H9 (cell line): ENCODE measurements at regions not wholly inside any gene's neighbourhood (a gene's known extent, or its start where the extent isn't known, plus 50 kb on each side); places are given as distances from the start of the nearest gene placed in this dataset.
"Not testable (repeated sequence)": the region's sequence is repeated elsewhere in the genome, so short reads cannot be mapped to it uniquely, and the experiment has no call there.

Experiments used
- DNase-seq: peaks from one replicate; pipeline ENCODE4 v3.0.0-alpha.2; 2017
- H2AFZ ChIP-seq: one replicate; pipeline ENCODE4 v1.6.1; 2013; ENCODE audit warnings: mild to moderate bottlenecking, low read length, control low read depth, moderate library complexity
- H2AK5ac ChIP-seq: 2 replicates; pipeline ENCODE4 v1.6.1; 2013; ENCODE audit warnings: low read length, control low read depth, mixed read lengths; ENCODE audit not compliant: insufficient read length
- H2BK120ac ChIP-seq: one replicate; pipeline ENCODE4 v1.6.1; 2013; ENCODE audit warnings: low read depth, mild to moderate bottlenecking, low read length, control low read depth, inconsistent platforms; ENCODE audit not compliant: poor library complexity, severe bottlenecking
- H2BK12ac ChIP-seq: 2 replicates; pipeline ENCODE4 v1.6.1; 2013; ENCODE audit warnings: low read length, control low read depth, mixed read lengths, low read depth; ENCODE audit not compliant: insufficient read length
- H2BK15ac ChIP-seq: 2 replicates; pipeline ENCODE4 v1.6.1; 2013; ENCODE audit warnings: low read depth, low read length, control low read depth
- H2BK20ac ChIP-seq: one replicate; pipeline ENCODE4 v1.6.1; 2013; ENCODE audit warnings: low read depth, mild to moderate bottlenecking, low read length, control low read depth, inconsistent platforms; ENCODE audit not compliant: poor library complexity, severe bottlenecking
- H2BK5ac ChIP-seq: 2 replicates; pipeline ENCODE4 v1.6.1; 2013; ENCODE audit warnings: low read length, control low read depth, mixed read lengths; ENCODE audit not compliant: insufficient read length
- H3K14ac ChIP-seq: 2 replicates; pipeline ENCODE4 v1.6.1; 2013; ENCODE audit warnings: low read length, control low read depth; ENCODE audit not compliant: insufficient read depth
- H3K18ac ChIP-seq: 2 replicates; pipeline ENCODE4 v1.6.1; 2013; ENCODE audit warnings: low read depth, mild to moderate bottlenecking, mixed read lengths, low read length, control low read depth; ENCODE audit not compliant: insufficient read length
- H3K23ac ChIP-seq: 2 replicates; pipeline ENCODE4 v1.6.1; 2013; ENCODE audit warnings: low read length, control low read depth, mixed read lengths, low read depth; ENCODE audit not compliant: insufficient read length
- H3K23me2 ChIP-seq: 2 replicates; pipeline ENCODE4 v1.6.1; 2013; ENCODE audit warnings: low read depth, mild to moderate bottlenecking, mixed read lengths, low read length, control low read depth; ENCODE audit not compliant: insufficient read length, poor library complexity, severe bottlenecking
- H3K27ac ChIP-seq: 2 replicates; pipeline ENCODE4 v1.5.1; 2013; ENCODE audit warnings: low read length, control low read depth, mixed read lengths, low read depth; ENCODE audit not compliant: insufficient read length
- H3K27me3 ChIP-seq: 2 replicates; pipeline ENCODE4 v1.6.1; 2013; ENCODE audit warnings: low read length, control low read depth, inconsistent platforms; ENCODE audit not compliant: insufficient read depth
- H3K4ac ChIP-seq: 2 replicates; pipeline ENCODE4 v1.6.1; 2013; ENCODE audit warnings: low read depth, mild to moderate bottlenecking, control low read depth, inconsistent platforms, low read length, moderate library complexity
- H3K4me1 ChIP-seq: 2 replicates; pipeline ENCODE4 v1.6.1; 2013; ENCODE audit warnings: low read length, control low read depth, inconsistent platforms; ENCODE audit not compliant: insufficient read depth
- H3K4me2 ChIP-seq: 2 replicates; pipeline ENCODE4 v1.6.1; 2013; ENCODE audit warnings: low read length, control low read depth, mixed read lengths; ENCODE audit not compliant: insufficient read length, insufficient read depth
- H3K56ac ChIP-seq: 2 replicates; pipeline ENCODE4 v1.6.1; 2013; ENCODE audit warnings: low read depth, mild to moderate bottlenecking, mixed read lengths, low read length, control low read depth; ENCODE audit not compliant: insufficient read length
- H3K79me1 ChIP-seq: 2 replicates; pipeline ENCODE4 v1.6.1; 2013; ENCODE audit warnings: low read depth, mild to moderate bottlenecking, moderate library complexity, low read length, control low read depth, inconsistent platforms; ENCODE audit not compliant: insufficient read depth, poor library complexity, severe bottlenecking
- H3K79me2 ChIP-seq: 2 replicates; pipeline ENCODE4 v1.6.1; 2013; ENCODE audit warnings: low read length, control low read depth, inconsistent platforms; ENCODE audit not compliant: insufficient read depth
- H3K9ac ChIP-seq: 2 replicates; pipeline ENCODE4 v1.6.1; 2013; ENCODE audit warnings: low read length, control low read depth, mixed read lengths; ENCODE audit not compliant: insufficient read length; ENCODE audit errors: extremely low read depth
- H3K9me3 ChIP-seq: one replicate; pipeline ENCODE4 v1.6.1; 2013; ENCODE audit warnings: low read depth, low read length, inconsistent platforms; ENCODE audit not compliant: control insufficient read depth
- H3T11ph ChIP-seq: one replicate; pipeline ENCODE4 v1.6.1; 2013; ENCODE audit warnings: mild to moderate bottlenecking, low read length, control low read depth, inconsistent platforms
- H4K20me1 ChIP-seq: one replicate; pipeline ENCODE4 v1.6.1; 2013; ENCODE audit not compliant: control insufficient read depth, insufficient read length, insufficient read depth
- H4K5ac ChIP-seq: 2 replicates; pipeline ENCODE4 v1.6.1; 2013; ENCODE audit warnings: low read depth, mild to moderate bottlenecking, mixed read lengths, low read length, control low read depth; ENCODE audit not compliant: insufficient read length
- H4K8ac ChIP-seq: replicated peaks from 2 replicates; pipeline ENCODE4 v1.6.1; 2013; ENCODE audit warnings: low read length, control low read depth, mixed read lengths, low read depth; ENCODE audit not compliant: insufficient read length
- H4K91ac ChIP-seq: 2 replicates; pipeline ENCODE4 v1.6.1; 2013; ENCODE audit warnings: low read depth, mild to moderate bottlenecking, moderate library complexity, mixed read lengths, low read length, control low read depth; ENCODE audit not compliant: insufficient read length
- H3K27ac Mint-ChIP-seq, 3 experiments: 2 replicates in 2 of 3; 3 replicates in 1 of 3; pipeline ENCODE4 v1.8.0; 2020 to 2021; ENCODE audit warnings: mixed read lengths in 3 of 3, mild to moderate bottlenecking in 1 of 3, moderate library complexity in 1 of 3
- H3K27me3 Mint-ChIP-seq: 2 replicates; pipeline ENCODE4 v1.8.0; 2021; ENCODE audit warnings: low read depth, mild to moderate bottlenecking, moderate library complexity, mixed read lengths
- H3K36me3 Mint-ChIP-seq, 3 experiments: 2 replicates in 2 of 3; 3 replicates in 1 of 3; pipeline ENCODE4 v1.8.0; 2020 to 2021; ENCODE audit warnings: low read depth in 3 of 3, mixed read lengths in 3 of 3; ENCODE audit not compliant: insufficient read depth in 1 of 3
- H3K4me1 Mint-ChIP-seq, 2 experiments: 2 replicates each; pipeline ENCODE4 v1.8.0; 2020; ENCODE audit warnings: mixed read lengths in 2 of 2
- H3K4me3 Mint-ChIP-seq, 2 experiments: 2 replicates in 1 of 2; 3 replicates in 1 of 2; pipeline ENCODE4 v1.8.0; 2020 to 2021; ENCODE audit warnings: mild to moderate bottlenecking in 2 of 2, mixed read lengths in 2 of 2, moderate library complexity in 1 of 2
- H3K9me3 Mint-ChIP-seq, 2 experiments: 2 replicates in 1 of 2; 3 replicates in 1 of 2; pipeline ENCODE4 v1.8.0; 2020; ENCODE audit warnings: mild to moderate bottlenecking in 2 of 2, mixed read lengths in 2 of 2, moderate library complexity in 1 of 2
- WGBS: extraction: QIAGEN DNeasy Blood & Tissue Kit; methylation state at CpG from one replicate; pipeline ENCODE4 v1.1.7; 2013; ENCODE audit warnings: missing lambda C conversion rate, low lambda C conversion rate, mixed read lengths; ENCODE audit not compliant: insufficient read length; ENCODE audit errors: extremely low coverage; 5-methylcytosine and 5-hydroxymethylcytosine counted together

DNA sequence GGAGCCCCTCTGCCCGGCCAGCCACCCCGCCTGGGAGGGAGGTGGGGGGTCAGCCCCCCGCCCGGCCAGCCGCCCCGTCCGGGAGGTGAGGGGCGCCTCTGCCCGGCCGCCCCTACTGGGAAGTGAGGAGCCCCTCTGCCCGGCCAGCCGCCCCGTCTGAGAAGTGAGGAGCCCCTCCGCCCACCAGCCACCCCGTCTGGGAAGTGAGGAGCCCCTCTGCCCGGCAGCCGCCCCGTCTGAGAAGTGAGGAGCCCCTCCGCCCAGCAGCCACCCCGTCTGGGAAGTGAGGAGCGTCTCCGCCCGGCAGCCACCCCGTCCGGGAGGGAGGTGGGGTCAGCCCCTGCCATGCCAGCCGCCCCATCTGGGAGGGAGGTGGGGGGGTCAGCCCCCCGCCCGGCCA is 102.8 kb downstream of the ID4 start:
- WGBS = no CpG with 5 or more reads among the region's 28 CpGs

More for the DNA sequence above, 102.8 kb downstream of the ID4 start:
- not testable (repeated sequence) for H3K4me3 Mint-ChIP-seq, H3K4me2 ChIP-seq, H3K23ac ChIP-seq, H2BK120ac ChIP-seq, H2BK12ac ChIP-seq, DNase-seq, H2BK5ac ChIP-seq, H3K18ac ChIP-seq, H4K91ac ChIP-seq, H3K27ac ChIP-seq, H3K27me3 ChIP-seq, H2BK20ac ChIP-seq, H2BK15ac ChIP-seq, H4K5ac ChIP-seq, H3K4me1 ChIP-seq, H3T11ph ChIP-seq, H3K9ac ChIP-seq, H3K56ac ChIP-seq, H3K27ac Mint-ChIP-seq, H4K20me1 ChIP-seq, H3K4ac ChIP-seq, H3K14ac ChIP-seq, H3K23me2 ChIP-seq, H3K27me3 Mint-ChIP-seq, H3K4me1 Mint-ChIP-seq, H3K79me2 ChIP-seq, H4K8ac ChIP-seq, H3K36me3 Mint-ChIP-seq, H3K79me1 ChIP-seq, H2AK5ac ChIP-seq, H3K9me3 ChIP-seq, H2AFZ ChIP-seq
- H3K9me3 Mint-ChIP-seq = peaks cover 11 to 12% of the 10 kb centered on the region in 2 experiments
